OCI-M2 (cell line): ENCODE measurements at regions not wholly inside any gene's neighbourhood (a gene's known extent, or its start where the extent isn't known, plus 50 kb on each side); places are given as distances from the start of the nearest gene placed in this dataset.
"Not testable (repeated sequence)": the region's sequence is repeated elsewhere in the genome, so short reads cannot be mapped to it uniquely, and the experiment has no call there.

Experiments
- DNase-seq: peaks from one replicate; lab custom pipeline; 2025; ENCODE audit not compliant: unreplicated experiment; lab: John Stamatoyannopoulos, UW

DNA sequence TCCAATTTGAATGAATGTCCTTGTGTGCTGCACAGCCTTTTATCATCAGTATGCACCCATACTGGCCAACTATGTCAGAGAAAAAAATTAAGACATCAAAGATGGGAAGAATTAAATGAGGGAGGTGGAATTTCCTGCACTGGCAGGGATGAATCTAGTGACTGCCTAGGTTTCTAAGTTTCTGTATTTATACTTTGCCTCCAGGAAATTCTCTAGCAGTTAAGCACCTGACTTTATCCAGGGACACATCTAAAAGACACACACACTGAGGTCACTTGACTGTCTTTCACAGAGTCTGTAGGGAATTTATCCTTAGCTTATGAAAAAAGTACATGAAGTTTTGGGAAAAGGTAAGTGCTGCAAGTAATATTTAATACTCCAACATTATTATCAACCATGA, 636.5 kb upstream of the PTCHD4 start:
- DNase-seq, result no peak

DNA sequence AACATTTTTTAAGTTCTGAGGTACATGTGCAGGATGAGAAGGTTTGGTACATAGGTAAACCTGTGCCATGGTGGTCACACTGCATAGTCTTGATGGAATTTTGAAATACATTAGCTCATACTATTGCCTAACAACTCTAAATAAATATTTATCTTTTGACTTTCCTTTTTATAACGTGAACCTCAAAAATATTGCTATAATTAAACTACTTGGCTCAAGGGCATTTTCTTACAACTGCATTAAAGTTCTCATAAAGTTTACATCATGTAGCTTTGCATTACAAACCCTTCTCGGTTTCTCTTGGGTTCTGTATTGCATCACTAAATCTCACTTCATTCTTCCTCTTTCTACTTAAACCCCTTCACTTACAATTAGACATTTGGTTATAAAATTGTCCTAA, 636.0 kb upstream of the PTCHD4 start:
- no peak for DNase-seq

DNA sequence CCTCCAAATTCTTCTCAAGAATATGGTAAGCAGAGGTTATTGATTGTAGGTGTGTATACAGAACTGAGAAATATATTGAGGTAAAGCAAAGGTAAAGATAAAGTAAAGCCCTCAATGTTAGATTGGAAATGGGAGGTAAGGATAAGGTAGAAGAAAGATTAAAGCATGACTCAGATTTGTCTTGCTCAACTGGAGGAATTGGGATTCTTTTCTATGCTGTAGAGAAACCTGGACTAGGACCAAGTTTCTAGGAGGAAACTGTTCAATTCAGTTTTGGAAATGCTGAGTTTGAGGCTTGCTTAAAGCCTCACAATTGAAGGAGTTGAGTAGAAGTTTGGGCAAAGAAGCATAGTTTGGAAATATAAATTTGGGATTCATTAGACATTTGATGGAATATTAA, 634.0 kb upstream of the PTCHD4 start:
- DNase-seq, result no peak

DNA sequence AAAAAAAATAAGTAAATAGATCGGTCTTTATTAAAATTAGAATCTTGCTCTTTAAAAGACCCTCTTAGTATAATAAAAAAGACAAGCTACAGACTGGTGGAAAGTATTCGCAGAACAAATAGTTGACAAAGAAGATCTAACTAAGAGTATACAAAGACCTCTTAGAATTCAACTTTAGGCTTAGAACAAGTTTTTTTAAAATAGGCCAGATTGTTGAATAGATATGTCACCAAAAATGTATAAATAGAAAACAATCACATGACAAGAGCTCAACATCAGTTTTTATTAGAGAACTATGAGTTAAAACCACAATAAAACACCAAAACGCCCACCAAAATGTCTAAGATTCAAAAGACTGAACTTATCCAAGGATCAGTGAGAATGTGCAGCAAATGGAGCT, 632.7 kb upstream of the PTCHD4 start:
- no peak for DNase-seq

- no peak for DNase-seq
Measured at GRCh38 chr6:48736501-48737206, 625.7 kb upstream of the PTCHD4 start.

DNA sequence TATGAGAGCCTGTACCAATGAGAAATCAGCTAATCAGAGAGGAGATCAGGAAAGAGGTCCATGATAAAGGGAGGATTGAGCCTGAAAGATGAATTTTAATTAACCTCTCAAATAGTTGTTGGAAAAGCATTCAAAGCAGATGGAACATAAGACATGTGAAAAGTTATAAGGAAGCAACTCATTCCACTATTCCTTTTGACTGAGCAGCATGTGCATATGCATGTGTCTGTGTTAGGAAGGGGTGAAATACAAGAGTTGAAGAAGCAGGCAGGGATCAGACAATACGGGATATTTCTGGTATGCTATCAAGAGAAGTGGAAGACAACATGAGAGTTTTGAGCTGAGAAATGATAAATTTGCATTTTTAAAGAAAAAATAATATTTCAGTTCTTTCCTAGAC, 624.8 kb upstream of the PTCHD4 start:
- no peak for DNase-seq

DNA sequence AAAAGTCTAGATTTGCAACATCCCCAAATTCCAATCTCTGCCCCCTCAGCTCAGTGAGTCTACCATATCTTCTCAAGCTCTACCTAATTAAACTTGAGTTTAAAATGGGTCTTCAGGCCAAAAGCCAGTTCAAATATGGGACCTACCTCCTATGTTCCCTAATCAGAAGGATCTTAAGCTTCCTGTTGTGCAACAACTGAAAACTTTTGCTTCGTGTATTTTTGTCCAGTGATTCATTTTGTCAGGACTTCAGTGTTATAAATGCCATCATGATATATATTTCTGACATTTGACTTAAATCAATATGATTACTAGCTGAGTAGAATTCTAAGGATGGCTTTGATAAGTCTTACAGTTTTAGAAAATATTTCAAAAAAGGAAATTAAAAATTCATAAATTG, 622.6 kb upstream of the PTCHD4 start:
- no peak for DNase-seq

GRCh38 chr6:48714699-48715098, 603.7 kb upstream of the PTCHD4 start:
- DNase-seq, result no peak

- no peak for DNase-seq
Measured at GRCh38 chr6:48714250-48714649, 603.3 kb upstream of the PTCHD4 start.

DNA sequence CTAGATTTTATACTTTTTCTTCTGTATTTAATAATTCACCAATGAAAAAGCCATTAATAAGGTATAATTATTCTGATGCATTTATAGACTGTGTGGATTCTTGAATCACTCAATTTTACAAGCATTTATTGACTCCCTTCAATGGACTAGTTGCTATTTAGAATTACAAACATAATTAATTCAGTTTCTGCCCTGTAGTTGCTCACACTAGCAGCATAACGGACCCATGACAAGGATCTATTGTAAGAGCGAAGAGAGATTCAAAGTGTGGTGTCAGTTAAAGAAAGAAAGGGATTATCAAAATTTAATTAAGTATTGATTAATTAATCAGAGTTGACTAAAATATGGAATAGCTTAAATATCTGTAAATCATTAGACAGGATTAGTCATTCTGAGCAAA, 602.6 kb upstream of the PTCHD4 start:
- DNase-seq, result no peak

DNA sequence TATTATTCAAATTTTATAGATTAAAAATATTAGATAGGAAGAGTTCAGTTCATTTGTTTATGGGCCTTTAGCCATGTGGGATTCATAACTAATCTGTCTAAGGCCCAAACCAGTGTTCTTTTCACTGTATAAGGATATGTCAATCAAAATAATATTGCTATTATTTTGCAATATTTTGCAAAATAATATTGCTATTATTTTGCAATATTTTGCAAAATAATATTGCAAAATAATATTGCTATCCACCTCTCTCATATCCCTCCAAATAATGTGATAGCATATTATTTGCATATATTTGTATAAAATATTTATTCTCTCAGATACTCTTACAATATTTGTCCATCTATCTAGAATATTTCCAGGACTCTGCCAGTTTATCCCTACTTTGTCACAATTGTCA, 595.3 kb upstream of the PTCHD4 start:
- DNase-seq, result no peak

GRCh38 chr6:48701572-48701971, 590.6 kb upstream of the PTCHD4 start:
- DNase-seq, result no peak

GRCh38 chr6:48695872-48696271, 584.9 kb upstream of the PTCHD4 start:
- DNase-seq, result no peak

DNA sequence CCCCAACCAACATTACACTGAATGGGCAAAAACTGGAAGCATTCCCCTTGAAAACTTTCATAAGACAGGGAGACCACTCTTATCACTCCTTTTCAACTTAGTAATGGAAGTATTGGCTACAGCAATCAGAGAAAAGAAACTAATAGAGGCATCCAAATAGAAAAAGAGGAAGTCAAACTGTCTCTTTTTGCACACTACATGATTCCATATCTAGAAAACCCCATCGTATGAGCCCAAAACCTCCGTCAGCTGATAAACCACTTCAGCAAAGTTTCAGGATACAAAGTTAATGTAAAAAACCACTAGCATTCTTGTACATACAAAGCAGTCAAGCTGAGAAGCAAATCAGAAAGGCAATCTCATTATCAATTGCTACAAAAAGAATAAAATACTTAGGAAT, 580.4 kb upstream of the PTCHD4 start:
- no peak for DNase-seq

DNA sequence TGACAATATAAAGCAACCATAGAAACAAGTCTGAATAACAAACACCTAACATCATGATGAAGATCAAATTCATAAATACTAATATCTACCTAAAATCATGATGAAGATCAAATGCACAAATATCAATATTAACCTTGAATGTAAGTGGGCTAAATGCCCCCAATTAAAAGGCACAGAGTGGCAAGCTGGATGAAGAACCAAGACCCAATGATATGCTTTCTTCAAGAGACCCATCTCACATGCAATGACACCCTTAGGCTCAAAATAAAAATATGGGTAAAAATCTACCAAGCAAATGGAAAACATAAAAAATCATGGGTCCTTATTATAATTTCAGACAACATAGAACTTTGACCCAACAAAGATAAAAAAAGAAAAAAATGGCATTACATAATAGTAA, 578.5 kb upstream of the PTCHD4 start:
- DNase-seq, result no peak

- no peak for DNase-seq
Measured at GRCh38 chr6:48678390-48678789, 567.4 kb upstream of the PTCHD4 start.

DNA sequence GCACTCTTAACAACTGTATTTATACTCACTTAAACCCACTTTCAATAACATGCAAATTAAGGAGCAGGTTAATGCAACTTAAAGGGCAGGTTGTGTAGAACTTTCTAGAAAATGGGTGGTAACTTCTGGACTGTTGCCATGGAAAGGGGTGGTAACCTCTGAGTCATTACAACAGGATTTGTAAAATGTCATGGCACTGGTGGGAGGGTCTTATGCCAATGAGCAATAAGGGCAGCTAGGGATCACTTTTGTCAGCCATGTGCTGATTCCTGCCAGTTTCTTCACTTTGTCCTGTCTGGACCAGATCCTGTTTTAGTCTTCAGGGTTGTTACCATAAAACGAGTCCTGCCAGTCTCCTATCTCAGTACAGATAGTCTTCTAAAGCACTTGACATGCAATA, 560.5 kb upstream of the PTCHD4 start:
- no peak for DNase-seq

DNA sequence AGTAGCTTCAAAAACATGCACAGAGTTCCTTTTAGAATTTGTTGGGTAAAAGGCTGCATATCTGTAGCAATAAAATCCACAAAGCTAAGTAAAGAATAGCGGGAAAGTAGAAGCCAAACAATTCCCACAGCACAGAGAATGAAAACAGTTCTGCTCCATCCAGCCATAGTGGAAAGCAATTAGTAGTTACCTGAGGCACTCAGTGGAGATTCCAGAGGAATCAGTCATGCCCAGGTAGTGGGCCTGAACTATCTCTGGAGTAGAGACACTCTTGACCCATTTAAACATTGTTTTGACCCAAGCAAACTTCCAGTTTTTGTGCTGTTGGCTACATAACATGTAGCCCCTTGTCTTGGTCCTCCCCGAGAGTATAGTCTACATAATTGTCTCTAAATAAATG, 559.5 kb upstream of the PTCHD4 start:
- no peak for DNase-seq

DNA sequence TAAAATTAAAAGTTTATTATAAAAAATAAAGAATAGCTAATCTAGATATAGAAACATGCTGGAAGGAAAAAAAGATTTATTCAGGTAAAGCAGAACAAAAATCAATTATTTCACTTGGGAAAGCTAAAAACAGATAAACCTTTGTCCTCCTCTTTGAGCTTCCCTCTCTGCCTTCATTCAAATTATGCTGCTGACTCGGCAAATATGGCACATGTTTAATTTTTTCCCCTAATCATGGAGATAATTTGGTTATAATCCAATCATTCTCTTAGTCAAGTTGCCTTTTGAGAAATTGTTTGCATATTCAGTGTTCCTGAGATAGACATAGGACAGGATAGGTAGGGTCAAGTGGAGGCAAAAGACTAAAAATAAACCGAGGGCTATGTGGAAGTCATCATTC, 556.8 kb upstream of the PTCHD4 start:
- DNase-seq, result no peak

DNA sequence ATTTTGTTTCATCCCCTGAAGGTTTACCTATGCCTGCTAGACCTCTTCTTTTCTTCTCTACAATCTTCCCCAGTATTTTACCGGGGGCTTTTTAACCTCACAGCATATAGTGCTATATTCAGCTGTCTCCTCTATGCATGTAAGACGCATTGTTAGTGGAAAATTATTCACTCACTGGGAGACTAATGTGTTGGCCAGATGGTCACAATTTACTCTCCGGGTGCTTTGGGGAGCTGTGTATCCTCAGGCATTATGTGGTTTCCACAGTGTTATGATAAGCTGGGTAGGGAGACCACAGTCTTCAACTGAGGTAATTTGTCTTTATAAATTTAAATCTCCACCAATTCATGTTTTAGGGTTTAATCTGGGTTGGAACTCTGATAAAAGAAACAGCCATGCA, 553.8 kb upstream of the PTCHD4 start:
- DNase-seq, result no peak

- DNase-seq, result no peak
Measured at GRCh38 chr6:48658915-48659314, 547.9 kb upstream of the PTCHD4 start.

DNA sequence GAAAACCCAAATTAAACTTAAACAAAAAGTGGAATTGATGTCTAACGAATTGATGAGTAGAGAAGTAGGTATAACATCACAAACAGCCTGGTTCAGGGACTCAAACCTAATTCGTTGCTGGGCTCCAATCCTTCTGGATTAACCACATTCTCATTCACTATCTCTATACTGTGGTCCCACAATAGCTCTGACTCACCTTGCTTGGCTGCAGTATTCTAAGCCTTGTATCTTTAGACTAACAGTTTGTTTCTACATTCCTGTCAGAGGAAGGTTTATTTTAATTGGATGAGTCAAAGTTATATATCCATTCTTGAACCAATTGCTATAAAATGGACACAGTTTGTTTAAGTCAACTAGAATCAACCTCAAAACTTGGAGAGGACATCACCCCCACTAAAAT, 530.5 kb upstream of the PTCHD4 start:
- no peak for DNase-seq

- not testable (repeated sequence) for DNase-seq
Measured at GRCh38 chr6:48638796-48639195, 527.8 kb upstream of the PTCHD4 start.

DNA sequence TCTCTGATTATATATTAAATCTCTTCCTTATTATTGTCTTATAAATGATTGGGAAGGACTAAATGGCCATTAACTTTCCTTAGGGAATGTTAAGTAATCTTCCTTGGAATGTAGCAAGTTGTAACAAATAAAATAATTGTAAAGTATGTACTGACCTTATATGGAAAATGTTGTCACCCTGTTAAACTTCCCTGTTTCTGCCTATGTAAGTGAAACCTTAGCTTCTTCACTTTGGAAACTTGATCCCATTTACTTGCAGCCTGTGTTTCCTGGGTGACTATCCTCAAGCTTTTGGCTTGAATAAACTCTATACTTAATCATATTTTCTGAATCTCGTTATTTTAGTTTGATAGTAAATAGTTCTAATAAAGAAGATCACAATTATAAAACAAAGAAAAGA, 519.5 kb upstream of the PTCHD4 start:
- DNase-seq, result no peak
